ENCODE measurements at regions not wholly inside any gene's neighbourhood (a gene's known extent, or its start where the extent isn't known, plus 50 kb on each side); places are given as distances from the start of the nearest gene placed in this dataset.

- no peak for TF ChIP-seq CTCF (IDR thresholded peaks at IDR 0.05)
- TF ChIP-seq EZH2 (IDR thresholded peaks at IDR 0.05; ENCODE audit: borderline replicate concordance, insufficient read depth, low read depth, low read length, poor library complexity, severe bottlenecking), result no peak
Measured at GRCh38 chr4:1475277-1476139, 69.3 kb upstream of the NKX1-1 start.
